CD4-positive, alpha-beta T cell (primary cell): ENCODE measurements at regions not wholly inside any gene's neighbourhood (a gene's known extent, or its start where the extent isn't known, plus 50 kb on each side); places are given as distances from the start of the nearest gene placed in this dataset.

ENCODE experiments used
- ATAC-seq: fragments of 200-7000 bp; cut with Tn5 transposase; one replicate; pipeline ENCODE4 v1.10.0; 2022; ENCODE audit warnings: mild to moderate bottlenecking; ENCODE audit not compliant: poor library complexity
- CTCF ChIA-PET: fragments of 350-600 bp; sonication (Branson Sonifier 250); formaldehyde crosslinking; loops from one replicate; lab custom pipeline; 2021; ENCODE audit warnings: antibody characterized with exemption, inconsistent platforms; lab: Charles Lee
- POLR2A ChIA-PET: fragments of 350-600 bp; sonication (Branson Sonifier 250); formaldehyde crosslinking; loops from one replicate; lab custom pipeline; 2021; ENCODE audit warnings: antibody characterized with exemption, inconsistent platforms; lab: Charles Lee
- DNase-seq, 14 experiments: peaks; one replicate each; pipeline ENCODE4 v3.0.0-alpha.2; 2013 to 2020; ENCODE audit warnings: mixed read lengths in 2 of 14
- H3K27ac ChIP-seq, 2 donors: one replicate each; pipeline versions ENCODE4 v1.5.1 to v1.7.0; 2013; ENCODE audit warnings: low read length in 2 of 2, low read depth in 1 of 2, mild to moderate bottlenecking in 1 of 2
- H3K27me3 ChIP-seq, 2 experiments: 1 replicate in 1 of 2; 2 replicates in 1 of 2; pipeline versions ENCODE4 v1.6.1 to v1.7.0; 2013; ENCODE audit warnings: low read length in 2 of 2, control low read depth in 1 of 2, mild to moderate bottlenecking in 1 of 2, moderate library complexity in 1 of 2; ENCODE audit not compliant: insufficient read depth in 2 of 2, control insufficient read depth in 1 of 2
- H3K36me3 ChIP-seq: one replicate; pipeline ENCODE4 v1.6.1; 2013; ENCODE audit warnings: low read length, control low read depth; ENCODE audit not compliant: insufficient read depth
- H3K4me1 ChIP-seq: one replicate; pipeline ENCODE4 v1.6.1; 2013; ENCODE audit warnings: low read length, control low read depth; ENCODE audit not compliant: insufficient read depth
- H3K4me3 ChIP-seq: one replicate; pipeline ENCODE4 v1.5.1; 2013; ENCODE audit warnings: mild to moderate bottlenecking, low read length, moderate library complexity
- H3K9me3 ChIP-seq, 2 experiments: 1 replicate in 1 of 2; 2 replicates in 1 of 2; pipeline versions ENCODE4 v1.6.1 to v1.7.0; 2013; ENCODE audit warnings: low read length in 2 of 2, mild to moderate bottlenecking in 2 of 2, control low read depth in 1 of 2, moderate library complexity in 1 of 2; ENCODE audit not compliant: control insufficient read depth in 1 of 2, insufficient read depth in 1 of 2
- H3K27ac Mint-ChIP-seq: one replicate; pipeline ENCODE4 v1.8.0; 2020; ENCODE audit warnings: mixed read lengths
- H3K27me3 Mint-ChIP-seq: one replicate; pipeline ENCODE4 v1.8.0; 2021; ENCODE audit warnings: mixed read lengths
- H3K36me3 Mint-ChIP-seq: one replicate; pipeline ENCODE4 v1.8.0; 2021; ENCODE audit warnings: low read depth, mixed read lengths
- H3K4me1 Mint-ChIP-seq: one replicate; pipeline ENCODE4 v1.8.0; 2021; ENCODE audit warnings: low read depth, mixed read lengths
- H3K4me3 Mint-ChIP-seq: one replicate; pipeline ENCODE4 v1.8.0; 2020; ENCODE audit warnings: mild to moderate bottlenecking, mixed read lengths
- H3K9me3 Mint-ChIP-seq: one replicate; pipeline ENCODE4 v1.8.0; 2020; ENCODE audit warnings: mixed read lengths
- intact Hi-C, 2 experiments: fragments of 100-400 bp; cut with DNase I in 1 of 2; cut with micrococcal nuclease in 1 of 2; formaldehyde crosslinking; loops; one replicate each; pipeline versions ENCODE4 v1.15.1 to v1.9.0; 2023 to 2025; cut with DNase I, micrococcal nuclease
- TF ChIP-seq, protein P1 (sequence below): fragments of 200-600 bp; IDR thresholded peaks from one replicate; pipeline ENCODE4 v1.8.0; 2022; ENCODE audit warnings: antibody characterized with exemption, mild to moderate bottlenecking

DNA sequence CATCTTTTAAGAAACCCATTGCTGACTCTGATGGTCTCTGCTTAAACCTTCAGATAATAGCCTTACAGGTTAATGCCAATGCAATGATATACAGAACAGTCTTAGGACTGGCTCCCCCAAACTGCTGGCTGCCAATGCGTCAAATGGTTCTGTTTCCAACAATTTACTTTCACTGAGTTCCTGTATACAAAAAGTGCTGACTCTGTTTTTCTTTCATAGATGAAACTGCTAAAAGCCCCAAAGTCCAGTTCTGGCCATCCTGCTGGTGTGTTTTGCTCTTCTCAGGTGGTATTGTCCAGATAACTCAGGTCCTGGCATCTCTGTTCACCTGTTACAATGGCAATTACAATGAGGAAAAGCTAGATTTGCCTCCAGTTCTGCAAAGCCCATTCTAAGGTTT is 326.9 kb downstream of the GRIN2B start:
- Mint-ChIP-seq H3K4me1 (no peaks in the 10 kb centered on the region), H3K9me3 (no peaks in the 10 kb centered on the region), H3K27ac (no peak overlapping the region), H3K4me3 (no peak overlapping the region), H3K27me3 (no peaks in the 10 kb centered on the region), H3K36me3 (no peaks in the 10 kb centered on the region)
- intact Hi-C loops = no loop called here
- Histone ChIP-seq H3K4me1 (no peaks in the 10 kb centered on the region), H3K36me3 (no peaks in the 10 kb centered on the region), H3K27ac (no peak overlapping the region), H3K27me3 (peaks cover 0 to 6% of the 10 kb centered on the region in 2 experiments), H3K4me3 (no peak overlapping the region), H3K9me3 (no peaks in the 10 kb centered on the region)
- no peak for ATAC-seq
- POLR2A ChIA-PET = no interaction called here
- no peak for DNase-seq
- TF ChIP-seq, protein P1, sequence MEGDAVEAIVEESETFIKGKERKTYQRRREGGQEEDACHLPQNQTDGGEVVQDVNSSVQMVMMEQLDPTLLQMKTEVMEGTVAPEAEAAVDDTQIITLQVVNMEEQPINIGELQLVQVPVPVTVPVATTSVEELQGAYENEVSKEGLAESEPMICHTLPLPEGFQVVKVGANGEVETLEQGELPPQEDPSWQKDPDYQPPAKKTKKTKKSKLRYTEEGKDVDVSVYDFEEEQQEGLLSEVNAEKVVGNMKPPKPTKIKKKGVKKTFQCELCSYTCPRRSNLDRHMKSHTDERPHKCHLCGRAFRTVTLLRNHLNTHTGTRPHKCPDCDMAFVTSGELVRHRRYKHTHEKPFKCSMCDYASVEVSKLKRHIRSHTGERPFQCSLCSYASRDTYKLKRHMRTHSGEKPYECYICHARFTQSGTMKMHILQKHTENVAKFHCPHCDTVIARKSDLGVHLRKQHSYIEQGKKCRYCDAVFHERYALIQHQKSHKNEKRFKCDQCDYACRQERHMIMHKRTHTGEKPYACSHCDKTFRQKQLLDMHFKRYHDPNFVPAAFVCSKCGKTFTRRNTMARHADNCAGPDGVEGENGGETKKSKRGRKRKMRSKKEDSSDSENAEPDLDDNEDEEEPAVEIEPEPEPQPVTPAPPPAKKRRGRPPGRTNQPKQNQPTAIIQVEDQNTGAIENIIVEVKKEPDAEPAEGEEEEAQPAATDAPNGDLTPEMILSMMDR = no peak
- CTCF ChIA-PET = no interaction called here

- Mint-ChIP-seq H3K27me3 (no peaks in the 10 kb centered on the region), H3K9me3 (no peaks in the 10 kb centered on the region), H3K27ac (no peak overlapping the region), H3K36me3 (no peaks in the 10 kb centered on the region), H3K4me1 (no peaks in the 10 kb centered on the region), H3K4me3 (no peak overlapping the region)
- peaks cover 0 to 6% of the 10 kb centered on the region in 2 experiments for H3K27me3 ChIP-seq
- POLR2A ChIA-PET = interaction anchor here (0.6 kb wide), 1 partner anchor 22 kb away, joined by 3 read pairs; no protein-coding TSS in a partner anchor
- intact Hi-C loops = no loop called here
- H3K9me3 ChIP-seq = no peaks in the 10 kb centered on the region
- CTCF ChIA-PET = no interaction called here
- no peak overlapping the region for H3K4me3 ChIP-seq
- no peak overlapping the region for H3K27ac ChIP-seq
- TF ChIP-seq, protein P1 = no peak
- DNase-seq (no peak), ATAC-seq (no peak)
- H3K4me1 ChIP-seq = no peaks in the 10 kb centered on the region
- no peaks in the 10 kb centered on the region for H3K36me3 ChIP-seq
These were observed 329.3 kb downstream of the GRIN2B start for GRCh38 chr12:13652105-13652504.

DNA sequence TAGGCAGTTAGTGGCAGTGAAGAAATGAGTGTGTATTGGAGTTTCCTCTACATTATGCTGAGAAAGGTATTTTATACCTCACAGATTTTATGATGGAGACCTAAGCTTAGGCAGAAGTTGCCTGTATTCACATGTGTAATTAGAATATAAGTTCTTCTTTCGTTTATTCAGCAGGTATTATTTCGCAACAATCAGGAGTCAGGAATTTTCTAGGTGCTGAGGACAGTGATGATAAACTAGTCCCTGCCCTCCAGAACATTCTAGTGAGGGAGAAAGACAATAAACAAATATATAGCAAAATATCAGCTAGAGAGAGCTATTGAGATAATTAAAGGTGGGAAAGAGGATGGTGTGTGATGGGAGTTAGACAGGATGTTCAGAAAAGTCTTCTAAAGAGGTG is 345.7 kb downstream of the GRIN2B start:
- DNase-seq (no peak), ATAC-seq (no peak)
- H3K4me3 Mint-ChIP-seq = no peak overlapping the region
- H3K27me3 ChIP-seq = peaks cover 0 to 4% of the 10 kb centered on the region in 2 experiments
- H3K9me3 ChIP-seq = no peaks in the 10 kb centered on the region
- H3K27ac Mint-ChIP-seq = no peak overlapping the region
- no peaks in the 10 kb centered on the region for H3K9me3 Mint-ChIP-seq
- H3K27ac ChIP-seq = no peak overlapping the region
- no peaks in the 10 kb centered on the region for H3K36me3 Mint-ChIP-seq
- ChIA-PET CTCF (no interaction called here), POLR2A (no interaction called here)
- intact Hi-C loops = no loop called here
- peaks cover 4% of the 10 kb centered on the region for H3K27me3 Mint-ChIP-seq
- no peaks in the 10 kb centered on the region for H3K36me3 ChIP-seq
- H3K4me1 Mint-ChIP-seq = no peaks in the 10 kb centered on the region
- TF ChIP-seq, protein P1 = no peak
- no peak overlapping the region for H3K4me3 ChIP-seq
- no peaks in the 10 kb centered on the region for H3K4me1 ChIP-seq
